HG03108 (cell line): ENCODE measurements at regions not wholly inside any gene's neighbourhood (a gene's known extent, or its start where the extent isn't known, plus 50 kb on each side); places are given as distances from the start of the nearest gene placed in this dataset.
"Not testable (repeated sequence)": the region's sequence is repeated elsewhere in the genome, so short reads cannot be mapped to it uniquely, and the experiment has no call there.

Experiments
- ATAC-seq: cut with Tn5 transposase; IDR thresholded peaks from one replicate; pipeline ENCODE4 v1.9.1; 2021; ENCODE audit warnings: moderate library complexity; ENCODE audit not compliant: unreplicated experiment

- ATAC-seq: no peak
Measured at GRCh38 chr10:45246522-45246921, 68.9 kb downstream of the OR13A1 start.

GRCh38 chr10:45249978-45250693 lies 65.3 kb downstream of the OR13A1 start:
- peak; percentile 56 for ATAC-seq

DNA sequence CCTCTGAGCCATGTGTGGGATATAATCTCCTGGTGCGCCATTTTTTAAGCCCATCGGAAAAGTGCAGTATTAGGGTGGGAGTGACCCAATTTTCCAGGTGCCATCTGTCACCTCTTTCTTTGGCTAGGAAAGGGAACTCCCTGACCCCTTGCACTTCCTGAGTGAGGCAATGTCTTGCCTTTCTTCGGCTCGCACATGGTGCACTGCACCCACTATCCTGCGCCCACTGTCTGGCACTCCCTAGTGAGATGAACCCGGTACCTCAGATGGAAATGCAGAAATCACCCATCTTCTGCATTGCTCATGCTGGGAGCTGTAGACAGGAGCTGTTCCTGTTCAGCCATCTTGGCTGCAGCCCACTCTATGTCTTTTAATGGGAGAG lies 64.7 kb downstream of the OR13A1 start:
- not testable (repeated sequence) for ATAC-seq
